ENCODE measurements at regions not wholly inside any gene's neighbourhood (a gene's known extent, or its start where the extent isn't known, plus 50 kb on each side); places are given as distances from the start of the nearest gene placed in this dataset.

- POLR2A ChIA-PET = no interaction called here
Measured at GRCh38 chr15:35975941-35976340, 430.0 kb upstream of the DPH6 start.

More at GRCh38 chr15:35975941-35976340, 430.0 kb upstream of the DPH6 start:
- Histone ChIP-seq H3K4me3 (ENCODE audit: low read depth, low read length) (no peak overlapping the region), H3K27ac (ENCODE audit: extremely low read depth, low read depth, low read length) (no peak overlapping the region), H3K36me3 (ENCODE audit: control insufficient read depth in 2 of 2, insufficient read depth in 1 of 2, low read length in 2 of 2) (no peaks in the 10 kb centered on the region), H3K4me1 (ENCODE audit: control insufficient read depth, insufficient read depth, low read length) (peaks cover 2% of the 10 kb centered on the region; the same call in 1 of the 2 replicates), H3K9me3 (ENCODE audit: control insufficient read depth, insufficient read depth, low read depth, low read length) (no peaks in the 10 kb centered on the region)
- CTCF ChIA-PET = no interaction called here
- TF ChIP-seq ZNF792 (tag by site-specific recombination; IDR thresholded peaks at IDR 0.05) = no peak
- TF ChIP-seq, protein P1, sequence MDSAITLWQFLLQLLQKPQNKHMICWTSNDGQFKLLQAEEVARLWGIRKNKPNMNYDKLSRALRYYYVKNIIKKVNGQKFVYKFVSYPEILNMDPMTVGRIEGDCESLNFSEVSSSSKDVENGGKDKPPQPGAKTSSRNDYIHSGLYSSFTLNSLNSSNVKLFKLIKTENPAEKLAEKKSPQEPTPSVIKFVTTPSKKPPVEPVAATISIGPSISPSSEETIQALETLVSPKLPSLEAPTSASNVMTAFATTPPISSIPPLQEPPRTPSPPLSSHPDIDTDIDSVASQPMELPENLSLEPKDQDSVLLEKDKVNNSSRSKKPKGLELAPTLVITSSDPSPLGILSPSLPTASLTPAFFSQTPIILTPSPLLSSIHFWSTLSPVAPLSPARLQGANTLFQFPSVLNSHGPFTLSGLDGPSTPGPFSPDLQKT (IDR thresholded peaks at IDR 0.05; ENCODE audit: borderline replicate concordance, low read depth, low read length) = no peak
- no peak for TF ChIP-seq ZSCAN18 (tag by site-specific recombination; IDR thresholded peaks at IDR 0.05)
- TF ChIP-seq, protein P2, sequence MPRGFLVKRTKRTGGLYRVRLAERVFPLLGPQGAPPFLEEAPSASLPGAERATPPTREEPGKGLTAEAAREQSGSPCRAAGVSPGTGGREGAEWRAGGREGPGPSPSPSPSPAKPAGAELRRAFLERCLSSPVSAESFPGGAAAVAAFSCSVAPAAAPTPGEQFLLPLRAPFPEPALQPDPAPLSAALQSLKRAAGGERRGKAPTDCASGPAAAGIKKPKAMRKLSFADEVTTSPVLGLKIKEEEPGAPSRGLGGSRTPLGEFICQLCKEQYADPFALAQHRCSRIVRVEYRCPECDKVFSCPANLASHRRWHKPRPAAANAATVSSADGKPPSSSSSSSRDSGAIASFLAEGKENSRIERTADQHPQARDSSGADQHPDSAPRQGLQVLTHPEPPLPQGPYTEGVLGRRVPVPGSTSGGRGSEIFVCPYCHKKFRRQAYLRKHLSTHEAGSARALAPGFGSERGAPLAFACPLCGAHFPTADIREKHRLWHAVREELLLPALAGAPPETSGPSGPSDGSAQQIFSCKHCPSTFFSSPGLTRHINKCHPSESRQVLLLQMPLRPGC (tag by site-specific recombination; IDR thresholded peaks at IDR 0.05) = no peak
- no peak for TF ChIP-seq ZNF132 (tag by site-specific recombination; IDR thresholded peaks at IDR 0.05; ENCODE audit: borderline replicate concordance)
- no peak for TF ChIP-seq EGR2 (tag by site-specific recombination; IDR thresholded peaks at IDR 0.05; ENCODE audit: low read depth)
- TF ChIP-seq ZNF280D (tag by site-specific recombination; IDR thresholded peaks at IDR 0.05) = no peak
- TF ChIP-seq, protein P3, sequence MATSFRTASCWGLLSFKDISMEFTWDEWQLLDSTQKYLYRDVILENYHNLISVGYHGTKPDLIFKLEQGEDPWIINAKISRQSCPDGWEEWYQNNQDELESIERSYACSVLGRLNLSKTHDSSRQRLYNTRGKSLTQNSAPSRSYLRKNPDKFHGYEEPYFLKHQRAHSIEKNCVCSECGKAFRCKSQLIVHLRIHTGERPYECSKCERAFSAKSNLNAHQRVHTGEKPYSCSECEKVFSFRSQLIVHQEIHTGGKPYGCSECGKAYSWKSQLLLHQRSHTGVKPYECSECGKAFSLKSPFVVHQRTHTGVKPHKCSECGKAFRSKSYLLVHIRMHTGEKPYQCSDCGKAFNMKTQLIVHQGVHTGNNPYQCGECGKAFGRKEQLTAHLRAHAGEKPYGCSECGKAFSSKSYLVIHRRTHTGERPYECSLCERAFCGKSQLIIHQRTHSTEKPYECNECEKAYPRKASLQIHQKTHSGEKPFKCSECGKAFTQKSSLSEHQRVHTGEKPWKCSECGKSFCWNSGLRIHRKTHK (tag by site-specific recombination; IDR thresholded peaks at IDR 0.05) = no peak
- TF ChIP-seq ZNF146 (tag by site-specific recombination; IDR thresholded peaks at IDR 0.05) = no peak
- TF ChIP-seq FEZF1 (tag by site-specific recombination; IDR thresholded peaks at IDR 0.05) = no peak
- no peak for TF ChIP-seq ZNF10 (tag by site-specific recombination; IDR thresholded peaks at IDR 0.05)
- TF ChIP-seq, protein P4, sequence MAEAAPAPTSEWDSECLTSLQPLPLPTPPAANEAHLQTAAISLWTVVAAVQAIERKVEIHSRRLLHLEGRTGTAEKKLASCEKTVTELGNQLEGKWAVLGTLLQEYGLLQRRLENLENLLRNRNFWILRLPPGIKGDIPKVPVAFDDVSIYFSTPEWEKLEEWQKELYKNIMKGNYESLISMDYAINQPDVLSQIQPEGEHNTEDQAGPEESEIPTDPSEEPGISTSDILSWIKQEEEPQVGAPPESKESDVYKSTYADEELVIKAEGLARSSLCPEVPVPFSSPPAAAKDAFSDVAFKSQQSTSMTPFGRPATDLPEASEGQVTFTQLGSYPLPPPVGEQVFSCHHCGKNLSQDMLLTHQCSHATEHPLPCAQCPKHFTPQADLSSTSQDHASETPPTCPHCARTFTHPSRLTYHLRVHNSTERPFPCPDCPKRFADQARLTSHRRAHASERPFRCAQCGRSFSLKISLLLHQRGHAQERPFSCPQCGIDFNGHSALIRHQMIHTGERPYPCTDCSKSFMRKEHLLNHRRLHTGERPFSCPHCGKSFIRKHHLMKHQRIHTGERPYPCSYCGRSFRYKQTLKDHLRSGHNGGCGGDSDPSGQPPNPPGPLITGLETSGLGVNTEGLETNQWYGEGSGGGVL (tag by site-specific recombination; IDR thresholded peaks at IDR 0.05) = no peak

All from HEK293 (cell line).